GM12891 (cell line): ENCODE measurements at regions not wholly inside any gene's neighbourhood (a gene's known extent, or its start where the extent isn't known, plus 50 kb on each side); places are given as distances from the start of the nearest gene placed in this dataset.

Experiments used
- DNase-seq: peaks from one replicate; pipeline ENCODE4 v3.0.0; 2011; ENCODE audit warnings: low spot score; ENCODE audit not compliant: insufficient read length
- FAIRE-seq: peaks from 2 replicates; lab custom pipeline; 2011; peaks lifted over from hg19 to GRCh38; lab: Jason Lieb, UNC
- PAX5 ChIP-seq: IDR thresholded peaks from 2 replicates; pipeline ENCODE4 v1.6.1; 2011; ENCODE audit warnings: low read length, moderate library complexity, mild to moderate bottlenecking; ENCODE audit not compliant: insufficient read depth, severe bottlenecking
- POLR2A ChIP-seq: IDR thresholded peaks from 2 replicates; pipeline ENCODE4 v1.6.1; 2011; ENCODE audit warnings: low read depth, low read length, control low read depth
- POLR2AphosphoS5 ChIP-seq: IDR thresholded peaks from 2 replicates; pipeline ENCODE4 v1.6.1; 2011; ENCODE audit warnings: low read depth, low read length, control low read depth
- POU2F2 ChIP-seq: IDR thresholded peaks from 2 replicates; pipeline ENCODE4 v1.6.1; 2011; ENCODE audit warnings: low read depth, mild to moderate bottlenecking, control low read depth, low read length, moderate library complexity
- SPI1 ChIP-seq: IDR thresholded peaks from 2 replicates; pipeline ENCODE4 v1.6.1; 2011; ENCODE audit warnings: low read depth, low read length, control low read depth
- TAF1 ChIP-seq: IDR thresholded peaks from 2 replicates; pipeline ENCODE4 v1.6.1; 2011; ENCODE audit warnings: low read depth, low read length, control low read depth

GRCh38 chr5:113682497-113683136, 169.1 kb downstream of the YTHDC2 start:
- no peak for TF ChIP-seq POLR2A
- no peak for TF ChIP-seq POLR2AphosphoS5
- TF ChIP-seq POU2F2: no peak
- TF ChIP-seq SPI1: no peak
- TF ChIP-seq PAX5: no peak
- TF ChIP-seq TAF1: no peak
- FAIRE-seq (no peak), DNase-seq (no peak)

- no peak for FAIRE-seq
- no peak for DNase-seq
- no peak for TF ChIP-seq TAF1
- TF ChIP-seq PAX5: no peak
- TF ChIP-seq SPI1: no peak
- TF ChIP-seq POU2F2: no peak
- TF ChIP-seq POLR2AphosphoS5: no peak
- no peak for TF ChIP-seq POLR2A
Observed at GRCh38 chr5:113683211-113683610, 169.7 kb downstream of the YTHDC2 start.

- DNase-seq: no peak
- no peak for FAIRE-seq
- TF ChIP-seq TAF1 (no peak), SPI1 (no peak), POLR2A (no peak), PAX5 (no peak)
Observed at GRCh38 chr5:113686599-113686998, 173.1 kb downstream of the YTHDC2 start.

- FAIRE-seq (no peak), DNase-seq (no peak)
- TF ChIP-seq PAX5: no peak
- TF ChIP-seq SPI1: no peak
- no peak for TF ChIP-seq TAF1
- TF ChIP-seq POU2F2: no peak
- TF ChIP-seq POLR2AphosphoS5: no peak
- no peak for TF ChIP-seq POLR2A
Observed at GRCh38 chr5:113689647-113690046, 176.2 kb downstream of the YTHDC2 start.

GRCh38 chr5:113692466-113692865, 179.0 kb downstream of the YTHDC2 start:
- no peak for DNase-seq
- FAIRE-seq: no peak
- TF ChIP-seq TAF1 (no peak), PAX5 (no peak), POU2F2 (no peak), POLR2A (no peak), POLR2AphosphoS5 (no peak), SPI1 (no peak)

- FAIRE-seq (no peak), DNase-seq (no peak)
- no peak for TF ChIP-seq POLR2A
- TF ChIP-seq TAF1: no peak
- no peak for TF ChIP-seq PAX5
- TF ChIP-seq SPI1: no peak
- no peak for TF ChIP-seq POLR2AphosphoS5
- no peak for TF ChIP-seq POU2F2
Observed at GRCh38 chr5:113692891-113693457, 179.5 kb downstream of the YTHDC2 start.

- TF ChIP-seq TAF1: no peak
- TF ChIP-seq POLR2A: no peak
- TF ChIP-seq PAX5: no peak
- no peak for TF ChIP-seq SPI1
- no peak for TF ChIP-seq POU2F2
- no peak for TF ChIP-seq POLR2AphosphoS5
- DNase-seq (no peak), FAIRE-seq (no peak)
Observed at GRCh38 chr5:113693701-113694100, 180.2 kb downstream of the YTHDC2 start.

GRCh38 chr5:113694576-113694975, 181.1 kb downstream of the YTHDC2 start:
- no peak for DNase-seq
- no peak for TF ChIP-seq POLR2A
- no peak for TF ChIP-seq TAF1
- TF ChIP-seq POU2F2: no peak
- TF ChIP-seq SPI1: no peak
- TF ChIP-seq PAX5: no peak
- TF ChIP-seq POLR2AphosphoS5: no peak
- no peak for FAIRE-seq

GRCh38 chr5:113703266-113703665, 189.8 kb downstream of the YTHDC2 start:
- TF ChIP-seq POLR2A: no peak
- TF ChIP-seq TAF1: no peak
- no peak for TF ChIP-seq POU2F2
- no peak for TF ChIP-seq SPI1
- TF ChIP-seq PAX5: no peak
- TF ChIP-seq POLR2AphosphoS5: no peak
- DNase-seq (no peak), FAIRE-seq (no peak)

- no peak for DNase-seq
- no peak for TF ChIP-seq SPI1
- no peak for TF ChIP-seq TAF1
- TF ChIP-seq PAX5: no peak
- no peak for TF ChIP-seq POLR2AphosphoS5
- TF ChIP-seq POLR2A: no peak
- no peak for TF ChIP-seq POU2F2
- FAIRE-seq: no peak
Observed at GRCh38 chr5:113705657-113706056, 192.2 kb downstream of the YTHDC2 start.
